ENCODE measurements at regions not wholly inside any gene's neighbourhood (a gene's known extent, or its start where the extent isn't known, plus 50 kb on each side); places are given as distances from the start of the nearest gene placed in this dataset.

DNA sequence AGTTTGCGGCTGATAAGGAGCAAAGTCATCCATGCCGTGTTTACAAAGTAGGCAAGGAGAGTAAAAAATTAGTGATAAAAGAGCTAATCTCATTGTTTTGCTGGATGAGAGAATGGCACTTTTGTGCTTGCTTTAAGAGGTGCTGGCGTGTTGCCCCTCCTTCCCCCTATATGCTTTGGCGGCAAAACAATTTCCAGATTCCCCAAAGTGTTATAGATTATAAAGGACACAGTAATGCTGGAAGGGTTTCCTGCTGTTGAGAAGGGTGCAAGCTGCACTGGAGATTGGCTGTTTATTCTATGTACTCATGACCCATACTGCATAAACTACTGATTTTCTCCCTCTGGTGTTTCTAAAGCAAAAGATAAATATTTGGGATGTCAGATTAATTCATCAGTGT lies 338.9 kb upstream of the MAP3K7 start:
- ATAC-seq, result no peak
- no peaks in the 10 kb centered on the region for H3K9me3 ChIP-seq (ENCODE audit: control insufficient read depth, low read length, poor library complexity, severe bottlenecking)
- Mint-ChIP-seq H3K27ac (no peak overlapping the region), H3K4me3 (no peak overlapping the region), H3K27me3 (peaks cover 25% of the 10 kb centered on the region), H3K36me3 (ENCODE audit: low read depth) (no peaks in the 10 kb centered on the region), H3K4me1 (no peaks in the 10 kb centered on the region)
- no peak for DNase-seq

DNA sequence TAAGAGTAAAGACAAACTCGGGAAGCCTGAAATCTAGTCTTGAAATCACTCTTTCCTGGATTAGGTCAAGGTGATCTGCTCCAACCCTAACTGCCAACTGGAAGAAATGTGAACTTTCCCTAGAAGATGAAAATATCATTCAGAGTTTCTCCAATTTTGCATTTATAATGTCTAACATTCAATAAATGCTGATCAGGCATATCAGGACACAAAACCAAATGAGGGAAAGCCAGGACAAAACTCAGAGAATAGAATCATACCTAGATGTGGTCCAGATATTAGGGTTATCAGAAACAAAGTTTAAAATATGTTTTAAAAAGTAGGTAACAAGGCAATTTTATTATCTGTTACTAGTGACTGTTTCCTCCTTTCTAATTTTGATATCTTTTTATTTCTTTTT lies 335.5 kb upstream of the MAP3K7 start:
- no peak overlapping the region for H3K4me3 Mint-ChIP-seq
- H3K4me1 Mint-ChIP-seq, result no peaks in the 10 kb centered on the region
- H3K27ac Mint-ChIP-seq, result no peak overlapping the region

DNA sequence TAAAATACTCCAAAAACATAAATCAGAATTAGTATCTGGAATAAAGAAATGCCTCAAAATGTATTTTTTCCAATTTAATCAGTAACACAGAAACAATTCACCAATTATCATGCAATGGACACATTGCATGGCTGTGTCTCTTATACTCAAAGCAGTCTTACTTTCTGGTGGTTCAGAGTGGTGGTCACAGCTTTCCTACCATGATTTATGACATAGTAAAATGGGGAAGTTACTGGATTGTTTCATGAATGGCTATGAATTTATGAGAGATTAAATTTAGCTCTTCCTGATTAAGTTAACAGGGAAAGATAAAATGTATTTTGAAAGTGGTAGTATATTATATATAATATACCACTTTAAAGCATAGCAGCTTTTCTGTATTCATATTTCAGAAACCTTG lies 331.5 kb upstream of the MAP3K7 start:
- Mint-ChIP-seq H3K4me1 (no peaks in the 10 kb centered on the region), H3K27ac (no peak overlapping the region), H3K36me3 (ENCODE audit: low read depth) (no peaks in the 10 kb centered on the region), H3K27me3 (peaks cover 11% of the 10 kb centered on the region), H3K4me3 (no peak overlapping the region)
- peaks cover 3% of the 10 kb centered on the region for H3K9me3 ChIP-seq (ENCODE audit: control insufficient read depth, low read length, poor library complexity, severe bottlenecking)
- DNase-seq (no peak), ATAC-seq (no peak)

More for the DNA sequence above, 335.5 kb upstream of the MAP3K7 start:
- H3K9me3 ChIP-seq (ENCODE audit: control insufficient read depth, low read length, poor library complexity, severe bottlenecking), result peaks cover 3% of the 10 kb centered on the region
- no peaks in the 10 kb centered on the region for H3K36me3 Mint-ChIP-seq (ENCODE audit: low read depth)
- H3K27me3 Mint-ChIP-seq, result peaks cover 21% of the 10 kb centered on the region
- DNase-seq (no peak), ATAC-seq (no peak)

DNA sequence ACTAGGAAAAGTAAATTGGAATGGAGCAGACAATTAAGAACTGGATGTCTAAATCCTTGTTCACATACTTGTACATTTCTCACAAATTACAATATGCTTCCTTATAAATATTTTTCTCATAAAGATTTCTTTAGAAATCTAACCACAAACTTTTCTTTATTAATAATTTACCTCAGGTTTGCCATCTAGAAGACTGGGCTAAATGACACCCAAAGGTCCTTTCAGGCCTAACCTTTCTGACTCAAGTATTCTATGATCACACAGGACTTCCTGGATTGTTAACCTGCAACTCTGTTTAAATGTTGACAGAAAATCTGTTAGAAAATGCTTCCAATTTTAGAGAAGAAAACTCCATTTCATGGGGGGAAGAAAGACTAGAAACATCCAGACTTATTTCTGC lies 330.5 kb upstream of the MAP3K7 start:
- Mint-ChIP-seq H3K27ac (no peak overlapping the region), H3K4me1 (no peaks in the 10 kb centered on the region)
- DNase-seq, result no peak

DNA sequence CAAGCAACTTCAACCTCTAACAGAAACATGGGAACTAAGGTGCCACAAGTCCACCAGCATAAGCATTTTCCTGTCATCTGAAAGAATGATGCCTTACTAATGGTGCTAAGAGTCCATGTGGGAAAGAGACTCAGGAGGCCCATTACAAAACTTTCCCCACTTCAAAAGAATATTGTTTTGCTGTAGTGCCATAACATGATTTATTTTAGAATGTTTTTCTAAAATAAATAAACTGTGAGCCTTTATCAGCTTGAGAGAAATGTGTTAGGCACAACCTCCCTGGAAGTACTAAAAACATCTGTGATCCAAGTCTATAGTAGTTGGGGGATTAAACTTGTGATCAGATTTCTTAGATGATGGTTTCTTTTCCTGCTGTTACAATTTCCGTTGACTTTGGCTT lies 330.1 kb upstream of the MAP3K7 start:
- Mint-ChIP-seq H3K27me3 (peaks cover 15% of the 10 kb centered on the region), H3K4me1 (no peaks in the 10 kb centered on the region), H3K4me3 (no peak overlapping the region), H3K36me3 (ENCODE audit: low read depth) (no peaks in the 10 kb centered on the region), H3K27ac (no peak overlapping the region)
- peaks cover 3% of the 10 kb centered on the region for H3K9me3 ChIP-seq (ENCODE audit: control insufficient read depth, low read length, poor library complexity, severe bottlenecking)
- DNase-seq (no peak), ATAC-seq (no peak)

More for the DNA sequence above, 330.5 kb upstream of the MAP3K7 start:
- H3K4me3 Mint-ChIP-seq, result no peak overlapping the region
- H3K36me3 Mint-ChIP-seq (ENCODE audit: low read depth), result no peaks in the 10 kb centered on the region
- ATAC-seq, result no peak
- H3K27me3 Mint-ChIP-seq, result peaks cover 11% of the 10 kb centered on the region
- peaks cover 3% of the 10 kb centered on the region for H3K9me3 ChIP-seq (ENCODE audit: control insufficient read depth, low read length, poor library complexity, severe bottlenecking)

DNA sequence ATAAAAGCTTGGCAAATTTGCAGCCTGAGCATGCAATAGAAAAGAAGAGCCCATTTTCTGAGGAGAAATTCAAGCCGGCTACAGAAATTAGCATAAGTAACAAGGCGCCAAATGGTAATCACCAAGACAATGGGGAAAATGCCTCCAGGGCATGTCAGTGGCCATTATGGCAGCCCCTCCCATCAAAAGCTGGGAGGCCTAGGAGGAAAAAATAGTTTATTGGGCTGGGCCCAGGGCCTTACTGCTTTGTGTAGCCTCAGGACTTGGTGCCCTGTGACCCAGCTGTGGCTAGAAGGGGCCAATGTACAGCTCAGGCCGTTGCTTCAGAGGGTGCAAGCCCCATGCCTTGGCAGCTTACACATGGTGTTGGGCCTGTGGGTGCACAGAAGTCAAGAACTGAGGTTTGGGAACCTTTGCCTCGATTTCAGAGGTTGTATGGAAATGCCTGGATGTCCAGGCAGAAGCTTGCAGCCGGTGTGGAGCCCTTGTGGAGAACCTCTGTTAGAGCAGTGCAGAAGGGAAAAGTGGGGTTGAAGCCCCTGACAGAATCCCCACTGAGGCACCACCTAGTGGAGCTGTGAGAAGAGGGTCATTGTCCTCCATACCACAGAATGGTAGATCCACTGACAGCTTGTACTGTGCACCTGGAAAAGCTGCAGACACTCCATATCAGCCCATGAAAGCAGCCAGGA lies 328.5 kb upstream of the MAP3K7 start:
- H3K27ac Mint-ChIP-seq, result no peak overlapping the region
- no peak overlapping the region for H3K4me3 Mint-ChIP-seq
- no peaks in the 10 kb centered on the region for H3K36me3 Mint-ChIP-seq (ENCODE audit: low read depth)
- H3K27me3 Mint-ChIP-seq, result peaks cover 21% of the 10 kb centered on the region
- no peak for ATAC-seq
- H3K9me3 ChIP-seq (ENCODE audit: control insufficient read depth, low read length, poor library complexity, severe bottlenecking), result peaks cover 3% of the 10 kb centered on the region
- DNase-seq, result no peak
- no peaks in the 10 kb centered on the region for H3K4me1 Mint-ChIP-seq

GRCh38 chr6:90914312-90914711 lies 327.4 kb upstream of the MAP3K7 start:
- Mint-ChIP-seq H3K36me3 (ENCODE audit: low read depth) (no peaks in the 10 kb centered on the region), H3K27me3 (peaks cover 16% of the 10 kb centered on the region), H3K4me3 (no peak overlapping the region), H3K27ac (no peak overlapping the region), H3K4me1 (no peaks in the 10 kb centered on the region)
- no peaks in the 10 kb centered on the region for H3K9me3 ChIP-seq (ENCODE audit: control insufficient read depth, low read length, poor library complexity, severe bottlenecking)
- DNase-seq (no peak), ATAC-seq (no peak)

DNA sequence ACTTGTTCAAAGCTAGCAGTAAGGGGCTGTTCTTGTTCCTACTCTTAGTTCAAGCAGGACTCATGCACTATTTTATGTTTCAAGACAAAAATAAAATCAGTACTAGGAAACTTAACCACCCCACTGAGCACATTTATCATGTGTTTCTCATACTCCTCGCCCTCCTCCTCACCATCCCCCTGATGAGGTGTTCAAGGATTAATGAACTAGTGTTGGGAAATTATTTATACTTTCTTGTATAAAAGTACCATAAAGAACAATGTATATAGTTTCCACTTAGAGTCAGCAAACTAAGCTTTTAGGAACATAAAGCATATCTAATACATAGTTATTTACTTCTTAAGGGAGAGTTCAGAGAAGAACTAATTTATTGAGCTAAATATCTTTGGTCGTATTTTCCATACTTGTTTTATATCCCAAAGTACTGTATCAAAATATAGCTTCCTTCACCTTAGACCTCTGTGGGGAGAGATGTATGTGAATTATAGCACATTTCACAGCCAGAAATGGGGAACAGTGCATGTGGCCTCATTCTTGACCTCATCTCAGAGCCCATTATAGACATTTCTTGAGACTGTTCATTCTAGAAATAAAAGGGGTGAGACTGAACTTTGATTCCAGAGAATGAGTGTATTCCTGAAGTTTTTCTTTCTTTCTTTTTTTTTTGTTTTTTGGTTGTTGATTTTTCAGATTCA lies 326.5 kb upstream of the MAP3K7 start:
- no peak for DNase-seq
- no peaks in the 10 kb centered on the region for H3K4me1 Mint-ChIP-seq
- no peak overlapping the region for H3K27ac Mint-ChIP-seq
- H3K4me3 Mint-ChIP-seq, result no peak overlapping the region
- H3K36me3 Mint-ChIP-seq (ENCODE audit: low read depth), result no peaks in the 10 kb centered on the region
- ATAC-seq, result no peak
- H3K9me3 ChIP-seq (ENCODE audit: control insufficient read depth, low read length, poor library complexity, severe bottlenecking), result no peaks in the 10 kb centered on the region
- H3K27me3 Mint-ChIP-seq, result peaks cover 16% of the 10 kb centered on the region

DNA sequence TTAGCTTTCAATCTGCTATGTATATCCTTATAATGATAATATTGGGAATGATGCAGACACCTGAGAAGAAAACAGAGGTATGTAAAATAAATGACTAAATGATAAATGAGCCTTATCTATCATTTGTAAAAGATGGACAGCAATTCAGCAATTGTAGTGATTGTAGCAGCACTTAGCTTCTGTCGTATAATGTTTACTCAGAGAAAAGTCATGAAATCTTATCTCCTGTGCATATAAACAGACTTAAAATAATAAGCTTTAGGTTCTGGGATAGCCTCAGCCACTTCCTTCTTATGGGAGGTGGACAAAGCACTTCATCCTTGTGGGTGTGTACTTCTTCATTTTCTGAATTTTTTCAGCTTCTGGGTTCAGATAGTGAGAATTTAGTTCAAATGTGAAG lies 324.8 kb upstream of the MAP3K7 start:
- H3K4me3 Mint-ChIP-seq, result no peak overlapping the region
- H3K9me3 ChIP-seq (ENCODE audit: control insufficient read depth, low read length, poor library complexity, severe bottlenecking), result no peaks in the 10 kb centered on the region
- no peaks in the 10 kb centered on the region for H3K36me3 Mint-ChIP-seq (ENCODE audit: low read depth)
- ATAC-seq, result no peak
- no peak overlapping the region for H3K27ac Mint-ChIP-seq
- DNase-seq, result no peak
- H3K27me3 Mint-ChIP-seq, result peaks cover 19% of the 10 kb centered on the region
- H3K4me1 Mint-ChIP-seq, result no peaks in the 10 kb centered on the region

DNA sequence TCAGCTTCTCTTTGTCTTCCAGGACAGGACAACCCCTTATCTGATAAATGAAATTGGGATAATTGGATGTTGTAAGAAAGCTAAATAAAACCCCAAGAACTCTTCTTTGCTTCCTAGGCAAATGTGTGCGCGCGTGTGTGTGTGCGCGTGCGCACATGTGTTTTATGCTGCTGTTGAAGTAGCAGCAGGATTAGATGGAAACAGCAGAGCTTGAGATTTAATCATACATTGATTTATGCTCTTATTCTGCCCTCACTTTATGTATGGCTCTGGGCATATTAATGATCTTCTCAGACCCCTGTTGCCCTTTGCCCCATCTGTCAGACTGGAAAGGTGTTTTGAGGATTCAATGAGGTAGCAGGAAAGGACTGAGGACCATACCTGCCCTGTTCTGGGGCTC lies 324.0 kb upstream of the MAP3K7 start:
- Mint-ChIP-seq H3K4me1 (no peaks in the 10 kb centered on the region), H3K27me3 (peaks cover 22% of the 10 kb centered on the region), H3K27ac (no peak overlapping the region), H3K4me3 (no peak overlapping the region), H3K36me3 (ENCODE audit: low read depth) (no peaks in the 10 kb centered on the region)
- ATAC-seq, result no peak
- DNase-seq, result no peak
- no peaks in the 10 kb centered on the region for H3K9me3 ChIP-seq (ENCODE audit: control insufficient read depth, low read length, poor library complexity, severe bottlenecking)

- no peak for DNase-seq
- no peaks in the 10 kb centered on the region for H3K36me3 Mint-ChIP-seq (ENCODE audit: low read depth)
- no peaks in the 10 kb centered on the region for H3K4me1 Mint-ChIP-seq
Measured at GRCh38 chr6:90907931-90908655, 321.2 kb upstream of the MAP3K7 start.

GRCh38 chr6:90905351-90905750 lies 318.5 kb upstream of the MAP3K7 start:
- no peak overlapping the region for H3K27ac Mint-ChIP-seq
- H3K4me3 Mint-ChIP-seq, result no peak overlapping the region
- ATAC-seq (no peak), DNase-seq (no peak)
- H3K27me3 Mint-ChIP-seq, result peaks cover 12% of the 10 kb centered on the region
- H3K9me3 ChIP-seq (ENCODE audit: control insufficient read depth, low read length, poor library complexity, severe bottlenecking), result no peaks in the 10 kb centered on the region
- no peaks in the 10 kb centered on the region for H3K4me1 Mint-ChIP-seq
- H3K36me3 Mint-ChIP-seq (ENCODE audit: low read depth), result no peaks in the 10 kb centered on the region

More at GRCh38 chr6:90907931-90908655, 321.2 kb upstream of the MAP3K7 start:
- no peaks in the 10 kb centered on the region for H3K9me3 ChIP-seq (ENCODE audit: control insufficient read depth, low read length, poor library complexity, severe bottlenecking)
- Mint-ChIP-seq H3K27ac (no peak overlapping the region), H3K4me3 (no peak overlapping the region), H3K27me3 (peaks cover 22% of the 10 kb centered on the region)
- ATAC-seq, result no peak

- H3K36me3 Mint-ChIP-seq (ENCODE audit: low read depth), result no peaks in the 10 kb centered on the region
- H3K4me3 Mint-ChIP-seq, result no peak overlapping the region
- DNase-seq, result no peak
- H3K9me3 ChIP-seq (ENCODE audit: control insufficient read depth, low read length, poor library complexity, severe bottlenecking), result no peaks in the 10 kb centered on the region
- H3K27me3 Mint-ChIP-seq, result peaks cover 22% of the 10 kb centered on the region
- H3K27ac Mint-ChIP-seq, result no peak overlapping the region
- H3K4me1 Mint-ChIP-seq, result no peaks in the 10 kb centered on the region
- no peak for ATAC-seq
Measured at GRCh38 chr6:90900034-90900433, 313.2 kb upstream of the MAP3K7 start.
